Suppressor macrophage treated with lipopolysaccharide for 1 hour (primary cell): ENCODE measurements at regions not wholly inside any gene's neighbourhood (a gene's known extent, or its start where the extent isn't known, plus 50 kb on each side); places are given as distances from the start of the nearest gene placed in this dataset.

ENCODE experiments used
- DNase-seq, 3 donors: peaks; one replicate each; pipeline ENCODE4 v3.0.0-alpha.2; 2020 to 2022

DNA sequence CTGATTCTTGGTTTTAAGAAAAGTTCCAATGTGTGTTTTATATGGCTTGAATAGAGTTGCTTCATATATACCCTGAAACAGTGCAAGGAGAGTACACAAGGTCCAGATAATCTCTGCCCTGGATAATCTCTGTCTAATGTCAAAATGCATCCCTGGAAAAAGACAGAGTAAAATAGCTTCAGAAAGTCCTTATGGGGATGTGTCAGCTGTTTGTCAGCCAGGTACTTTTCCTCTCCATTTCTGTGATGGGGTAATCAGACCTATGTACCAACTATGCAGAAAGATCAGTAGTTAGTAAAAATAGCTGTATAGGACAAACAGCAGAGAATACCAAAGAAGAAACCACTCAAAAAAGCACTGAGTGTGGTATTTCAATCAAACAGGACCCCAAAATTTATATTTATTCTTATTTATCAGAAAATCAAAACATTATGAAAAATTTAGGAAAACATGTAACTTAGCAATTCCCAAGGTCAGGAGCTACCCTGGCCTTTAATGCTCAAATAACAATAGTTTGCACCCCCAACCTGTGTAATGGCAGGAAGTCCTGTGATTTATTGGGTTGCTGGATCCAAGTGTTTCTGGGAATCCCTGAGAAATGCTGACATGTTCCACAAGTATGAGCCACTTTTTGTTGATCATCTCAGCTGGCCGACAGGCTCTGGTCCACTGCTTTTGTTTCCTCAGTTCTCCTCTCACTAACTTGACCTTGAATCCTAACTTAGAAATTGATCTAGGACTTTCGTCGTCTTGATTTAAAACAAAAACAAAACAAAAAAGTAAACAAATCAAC lies 69.6 kb downstream of the MDH1 start:
- DNase-seq, result no peak

DNA sequence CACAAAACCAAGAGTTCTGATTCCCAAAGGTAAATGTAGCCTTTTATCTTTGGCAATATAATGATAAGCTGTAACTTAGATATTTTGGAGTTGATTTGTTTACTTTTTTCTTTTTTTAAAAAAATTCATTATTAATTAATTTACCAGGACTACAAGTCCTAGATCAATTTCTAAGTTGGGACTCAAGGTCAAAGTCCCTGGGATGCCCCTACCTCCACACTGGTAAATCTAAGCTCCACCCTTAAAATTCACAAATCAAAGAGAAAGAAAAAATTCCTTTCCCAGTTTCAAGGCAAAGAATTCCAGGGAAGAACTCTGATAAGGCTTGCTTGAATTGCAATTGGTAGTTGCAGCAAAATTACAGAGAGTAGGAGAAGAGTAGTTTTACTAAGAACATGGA lies 71.3 kb downstream of the MDH1 start:
- DNase-seq, result no peak

DNA sequence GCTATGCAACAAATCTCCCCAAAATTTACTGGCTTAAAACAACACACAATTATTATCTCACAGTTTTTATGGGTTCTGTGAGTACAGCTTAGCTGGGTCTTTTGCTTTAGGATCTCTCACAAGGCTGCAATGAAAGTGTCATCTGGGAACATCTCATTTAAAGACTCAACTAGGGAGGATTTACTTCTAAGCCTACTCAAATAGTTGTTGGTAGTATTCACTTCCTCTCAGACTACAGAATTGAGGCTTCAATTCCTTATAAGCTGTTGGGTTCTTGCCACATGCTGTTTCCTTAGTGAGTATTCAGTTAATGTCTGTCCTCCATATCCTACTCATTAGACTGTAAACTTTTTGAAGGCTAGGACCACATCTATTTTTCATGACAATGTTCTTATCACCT lies 72.3 kb downstream of the MDH1 start:
- DNase-seq, result no peak

DNA sequence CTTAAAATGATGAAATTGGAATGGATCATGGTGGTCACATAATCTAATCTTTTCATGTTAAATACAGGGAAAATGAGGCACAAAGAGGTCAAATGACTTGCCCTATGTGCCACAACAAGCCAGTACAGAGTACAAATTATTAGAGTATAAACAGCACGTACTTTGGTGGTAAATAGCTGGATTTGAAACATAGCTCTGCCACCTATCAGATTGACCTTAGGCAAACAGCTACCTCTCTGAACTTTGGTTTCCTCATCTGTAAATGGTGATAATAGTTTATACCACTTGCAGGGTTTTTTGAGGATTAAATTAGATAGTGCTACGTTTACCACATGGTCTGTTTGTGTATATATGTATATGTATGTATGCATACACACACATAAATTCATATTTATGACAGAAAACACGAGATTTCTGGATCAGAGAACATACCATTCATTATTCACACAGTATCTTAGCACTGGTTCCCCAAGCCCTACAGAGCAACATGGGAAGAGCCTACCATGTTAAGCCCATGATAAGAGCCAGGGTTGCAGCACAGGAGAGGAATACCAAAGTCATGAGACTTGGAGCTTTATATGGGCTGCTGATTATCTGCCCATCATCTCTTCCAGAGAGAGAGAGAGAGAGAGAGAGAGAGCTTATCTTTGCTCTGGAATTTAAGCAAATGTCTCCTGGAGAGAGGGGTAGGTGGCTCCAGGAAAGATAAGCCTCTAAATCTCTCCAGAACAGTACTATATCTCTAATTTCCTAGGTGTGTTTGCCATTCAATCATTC lies 73.5 kb downstream of the MDH1 start:
- no peak for DNase-seq

DNA sequence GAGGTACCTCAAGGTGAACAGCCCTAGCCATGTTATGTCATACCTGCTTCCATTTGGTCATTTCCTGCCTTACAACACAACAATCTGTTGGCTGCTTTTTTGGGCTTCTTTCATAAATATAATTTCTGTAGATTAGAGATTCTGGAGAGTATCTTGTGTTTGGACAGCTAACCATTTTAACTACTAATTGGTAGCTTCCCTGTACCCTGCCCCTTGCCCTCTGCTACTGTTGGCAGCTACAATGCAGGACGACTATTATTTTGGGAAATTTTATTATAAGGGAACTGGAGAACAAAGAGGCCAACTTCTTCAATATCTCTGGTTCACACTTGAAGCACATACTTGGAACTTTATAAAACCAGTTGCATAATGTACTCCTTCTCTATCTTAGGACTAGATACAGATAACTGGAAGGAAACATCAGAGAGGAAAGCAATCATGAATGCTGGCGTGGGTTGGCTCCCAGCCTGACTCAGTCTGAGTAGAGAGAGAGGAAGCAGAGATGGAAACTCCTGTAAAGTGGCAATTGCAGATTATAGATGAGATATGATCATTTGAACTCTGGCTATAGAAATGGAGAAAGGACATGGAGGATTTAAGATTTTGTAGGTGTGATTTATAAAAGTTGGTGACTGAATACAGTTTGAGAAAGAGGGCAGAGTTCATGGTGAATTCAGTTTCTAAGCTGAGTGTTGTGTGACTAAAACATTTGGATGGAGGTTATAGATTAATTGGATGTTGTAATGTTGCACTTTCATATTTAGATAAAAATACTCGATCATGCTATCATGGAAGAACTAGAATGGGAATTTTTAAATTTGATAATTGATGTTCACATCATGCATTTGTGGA lies 74.5 kb downstream of the MDH1 start:
- peak; percentile 35 to 44 (median 38) for DNase-seq

DNA sequence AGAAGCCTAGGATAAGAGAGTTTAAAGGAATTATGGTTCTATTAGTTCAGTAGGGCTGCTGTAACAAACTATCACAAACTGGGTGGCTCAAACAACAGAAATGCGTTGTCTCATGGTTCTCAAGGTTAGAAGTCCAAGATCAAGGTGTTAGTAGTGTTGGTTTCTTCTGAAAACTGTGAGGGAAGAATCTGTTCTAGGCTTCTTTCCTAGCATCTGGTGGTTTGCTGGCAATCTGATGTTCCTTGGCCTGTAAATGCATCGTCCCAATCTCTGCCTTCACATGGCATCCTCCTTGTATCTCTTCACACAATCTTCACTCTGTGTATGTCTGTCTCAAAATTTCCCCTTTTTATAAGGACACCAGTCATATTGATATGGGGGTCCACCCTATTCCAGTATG lies 76.3 kb downstream of the MDH1 start:
- DNase-seq, result no peak

DNA sequence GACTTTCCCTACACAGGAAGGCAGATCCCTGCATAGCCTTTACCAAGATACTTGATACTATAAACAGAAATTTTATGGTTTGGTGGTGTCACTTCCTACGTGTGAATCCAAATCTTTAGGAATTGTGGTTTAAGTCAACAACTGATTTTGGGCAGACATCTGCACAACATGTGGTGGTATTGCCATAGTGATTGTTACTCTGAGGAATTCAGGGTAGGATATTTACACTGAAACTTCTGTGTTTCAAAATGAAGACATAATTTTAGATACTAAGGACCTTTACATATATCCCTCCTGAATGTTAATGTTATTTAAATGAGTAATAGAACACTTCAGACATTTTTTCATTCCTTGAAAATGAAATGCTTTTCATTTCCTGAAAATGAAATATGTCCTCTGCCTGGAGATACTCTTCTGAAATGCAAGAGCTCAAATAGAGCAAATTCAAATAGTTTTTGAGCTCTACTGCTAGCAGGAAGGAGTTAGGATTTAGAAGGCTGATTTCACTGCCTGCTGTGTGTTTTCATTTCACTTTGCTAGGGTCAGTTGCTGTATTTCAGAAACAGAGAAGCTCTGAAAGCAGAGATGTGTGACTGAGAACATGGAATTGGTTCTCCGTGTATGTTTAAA lies 77.2 kb downstream of the MDH1 start:
- no peak for DNase-seq

DNA sequence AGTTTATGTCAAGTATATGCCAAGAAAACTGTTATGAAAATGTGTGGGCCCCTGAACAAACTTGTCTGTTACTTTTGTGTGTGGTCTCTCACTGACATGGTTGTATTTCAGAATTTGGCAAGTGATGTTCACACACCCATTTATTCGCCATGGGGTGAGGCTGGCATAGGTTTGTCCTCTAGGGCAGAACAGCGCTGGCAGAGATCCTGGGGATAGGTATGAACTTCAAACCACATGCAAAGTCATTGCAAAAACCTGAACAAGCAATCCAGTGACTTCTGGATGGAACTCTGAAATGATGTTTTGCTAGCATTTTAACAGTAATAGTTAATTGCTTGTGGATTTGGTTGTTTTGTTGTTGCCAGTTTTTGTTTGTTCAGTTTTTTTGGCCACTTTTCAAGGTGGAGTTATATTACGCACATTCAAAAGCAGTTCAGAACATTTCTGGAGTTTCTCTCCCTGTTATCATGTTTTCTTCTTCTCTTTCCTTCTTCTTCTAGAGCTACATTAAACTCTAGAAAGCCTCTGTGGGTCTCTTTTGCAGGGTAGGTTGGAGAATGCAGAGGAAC lies 78.5 kb downstream of the MDH1 start:
- no peak for DNase-seq

DNA sequence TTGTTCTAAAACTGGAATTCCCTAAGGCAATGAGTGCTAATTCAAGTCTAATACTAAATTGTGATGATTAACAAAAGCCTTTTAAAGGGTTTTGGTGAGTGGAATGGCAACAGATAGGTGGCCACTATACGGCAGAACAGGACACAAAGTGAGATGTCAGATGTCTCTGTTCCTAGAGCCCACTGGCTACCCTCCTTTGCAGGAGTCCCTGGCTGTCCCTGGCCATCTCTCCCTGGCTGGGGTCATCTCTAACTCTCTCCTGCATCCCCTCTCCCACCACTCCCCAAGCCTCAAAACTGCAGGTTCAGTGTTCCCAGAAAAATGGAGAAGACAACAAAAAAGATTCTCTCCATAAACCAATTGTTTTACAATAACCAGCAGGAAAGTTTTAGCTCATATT lies 79.2 kb downstream of the MDH1 start:
- DNase-seq, result no peak

DNA sequence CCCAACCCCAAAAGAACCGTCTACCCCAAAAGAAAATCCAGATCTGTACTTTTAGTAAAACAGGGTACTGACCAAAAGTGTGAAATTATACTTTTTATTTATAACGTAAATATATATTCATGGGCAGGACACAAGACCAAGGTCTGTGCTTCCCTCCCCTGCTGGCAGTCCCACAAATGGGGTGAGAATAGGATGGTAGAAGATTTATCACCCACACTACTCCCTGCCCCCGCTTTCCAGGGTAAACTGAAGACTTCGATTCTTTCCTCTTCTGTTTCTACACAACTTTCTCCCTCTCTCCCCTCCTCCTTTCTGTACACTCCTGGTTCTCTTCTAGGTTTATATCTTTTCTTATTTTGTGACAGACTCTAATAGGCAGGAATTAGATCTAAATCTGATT lies 79.7 kb downstream of the MDH1 start:
- no peak for DNase-seq

DNA sequence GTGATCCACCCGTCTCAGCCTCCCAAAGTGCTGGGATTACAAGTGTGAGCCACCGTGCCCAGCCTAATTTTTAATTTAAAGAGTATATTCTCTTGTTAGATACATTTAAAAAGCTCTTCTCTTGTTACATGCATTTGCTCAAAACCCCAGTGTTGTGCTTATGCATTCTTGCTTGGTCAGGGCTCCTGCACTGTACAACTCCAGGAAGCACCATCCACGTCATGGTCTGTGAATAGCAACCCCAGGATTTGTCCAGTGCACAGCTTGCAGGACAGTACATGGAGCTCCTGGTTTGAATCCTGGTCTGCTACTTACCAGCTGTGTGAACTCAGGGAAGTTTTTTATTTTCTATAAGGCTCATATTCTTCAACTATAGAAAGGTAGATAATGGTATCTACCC lies 80.8 kb downstream of the MDH1 start:
- DNase-seq, result no peak

DNA sequence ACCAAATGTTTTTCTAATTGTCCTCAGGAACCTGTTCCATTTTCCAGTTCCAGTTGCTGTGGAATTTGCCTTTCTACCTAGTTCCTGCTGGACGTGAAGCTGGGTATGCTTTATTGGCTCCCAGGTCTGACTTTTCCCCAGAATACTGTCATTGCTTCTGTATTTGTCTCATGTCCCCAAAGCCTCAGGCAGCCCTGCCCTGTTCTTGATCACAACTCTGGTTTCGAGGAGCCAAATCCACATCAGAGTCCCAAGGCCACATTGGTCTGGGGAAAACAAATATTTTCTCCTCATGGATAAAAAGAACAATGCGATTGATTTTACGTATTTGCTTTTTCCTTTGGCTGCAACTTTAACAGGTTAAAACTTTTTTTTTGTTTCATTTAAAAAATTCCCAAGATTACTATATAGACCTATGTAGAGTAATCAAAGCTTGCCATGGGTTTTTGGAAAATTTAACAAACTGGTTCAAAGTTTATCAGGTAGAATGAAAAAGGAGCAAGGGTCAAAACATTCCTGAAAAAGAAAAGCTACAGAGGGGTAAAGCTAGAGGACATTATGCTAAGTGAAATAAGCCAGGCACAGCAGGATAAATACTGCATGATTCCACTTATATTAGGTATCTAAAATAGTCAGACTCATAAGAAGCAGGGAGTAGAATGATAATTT lies 85.2 kb downstream of the MDH1 start:
- DNase-seq, result no peak

DNA sequence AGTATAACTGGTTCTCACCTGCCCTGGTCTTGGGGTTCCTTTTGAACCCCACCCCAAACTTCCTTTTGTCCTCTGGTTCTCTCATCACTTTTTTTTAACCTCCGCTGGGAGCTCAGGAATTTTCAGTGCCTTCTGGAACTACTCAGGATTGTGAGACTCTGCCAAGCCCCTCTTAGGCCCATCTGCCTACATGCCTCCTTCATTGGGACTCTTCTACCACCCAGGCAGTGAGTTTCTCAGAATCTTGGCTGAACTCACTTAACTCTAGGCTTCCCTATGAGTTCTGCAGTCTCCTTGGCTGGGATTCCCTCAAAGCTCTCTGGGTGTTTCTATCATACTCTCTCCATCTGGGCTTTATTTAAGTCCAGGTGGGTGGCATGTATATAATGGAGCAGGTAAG lies 86.3 kb downstream of the MDH1 start:
- DNase-seq, result no peak

DNA sequence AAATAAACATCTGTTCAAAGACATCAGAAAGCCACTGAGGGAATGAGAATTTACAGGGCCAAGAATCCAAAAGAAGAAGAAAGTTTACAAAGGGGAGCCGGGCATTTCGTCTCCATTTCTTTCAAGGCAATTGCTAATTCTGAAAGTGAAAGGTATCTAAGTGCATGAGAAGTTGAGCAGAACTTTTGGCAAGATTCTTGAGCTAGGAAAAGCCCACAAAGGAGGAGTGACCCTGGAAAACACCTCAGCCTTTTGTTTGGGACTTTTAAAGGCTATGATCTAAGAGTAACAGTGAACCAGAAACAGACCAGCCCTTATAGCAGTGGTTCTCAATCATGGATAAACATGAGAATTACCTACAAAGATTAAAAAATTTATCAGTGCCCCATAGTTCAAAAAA lies 87.4 kb downstream of the MDH1 start:
- peak; percentile 21 to 35 (median 31) for DNase-seq

DNA sequence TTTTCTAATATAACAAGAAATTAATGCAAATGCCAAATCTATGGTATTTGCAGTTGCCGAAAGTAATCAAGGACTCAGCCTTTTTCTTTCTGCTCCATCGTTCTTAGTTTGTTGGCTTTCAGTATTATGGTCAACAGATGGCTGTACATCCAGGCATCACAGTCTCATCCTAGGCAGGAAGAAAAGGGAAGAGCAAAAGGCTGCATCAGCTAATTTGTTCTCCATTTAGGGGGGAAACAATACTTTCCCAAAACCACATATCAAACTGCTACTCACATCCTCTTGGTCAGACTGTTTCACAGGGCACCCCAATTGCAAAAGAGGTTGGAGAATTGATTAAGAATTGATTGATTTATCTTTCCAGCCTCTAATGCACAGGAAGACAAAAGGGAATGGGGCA lies 89.3 kb downstream of the MDH1 start:
- DNase-seq, result no peak

DNA sequence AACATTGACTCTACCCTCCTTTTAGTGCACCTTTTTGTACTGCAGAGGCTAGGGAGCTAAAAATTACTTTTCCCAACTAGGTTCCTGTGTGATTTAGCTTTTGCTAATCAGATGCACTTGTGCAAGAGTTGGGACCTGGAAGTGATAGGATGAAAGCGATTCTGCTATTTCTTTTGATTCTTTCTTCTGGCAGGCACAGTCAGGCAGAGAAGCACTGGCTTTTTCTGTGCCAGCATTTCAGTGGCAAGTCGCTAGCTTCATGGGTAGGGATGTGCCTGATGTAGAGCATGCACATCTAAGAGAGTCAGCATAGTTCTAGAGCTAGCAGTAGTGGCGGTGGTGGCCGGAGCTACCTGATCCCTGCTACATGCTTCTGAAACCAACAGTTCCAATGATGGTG lies 89.8 kb downstream of the MDH1 start:
- no peak for DNase-seq

DNA sequence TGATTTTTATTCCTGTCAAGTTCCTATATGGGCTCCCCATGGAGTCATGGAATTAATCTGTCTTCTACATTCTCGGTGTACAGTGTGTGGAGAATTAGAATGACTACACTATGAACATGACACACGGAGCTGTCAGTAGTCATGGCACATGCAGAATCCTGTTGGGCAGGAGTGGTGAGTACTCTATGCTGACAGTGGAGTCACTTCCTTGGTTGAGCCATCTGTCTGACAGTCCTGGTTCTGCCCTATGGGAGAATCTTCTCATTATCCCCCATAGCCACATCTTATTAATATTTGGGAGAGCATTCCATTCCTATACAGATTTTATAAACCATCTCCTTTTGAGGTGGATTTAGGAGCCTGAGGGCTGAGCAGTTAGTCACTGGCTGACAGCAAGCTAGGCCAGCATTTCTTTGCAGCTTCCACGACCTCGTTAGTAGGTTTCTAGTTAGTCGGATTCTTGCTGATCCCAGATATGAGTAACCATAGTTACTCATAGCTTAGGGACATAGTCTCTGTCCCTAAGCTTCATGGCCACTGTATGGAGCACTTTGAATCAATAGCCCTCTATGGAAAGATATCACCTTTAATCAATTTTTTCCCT lies 90.6 kb downstream of the MDH1 start:
- DNase-seq, result no peak

DNA sequence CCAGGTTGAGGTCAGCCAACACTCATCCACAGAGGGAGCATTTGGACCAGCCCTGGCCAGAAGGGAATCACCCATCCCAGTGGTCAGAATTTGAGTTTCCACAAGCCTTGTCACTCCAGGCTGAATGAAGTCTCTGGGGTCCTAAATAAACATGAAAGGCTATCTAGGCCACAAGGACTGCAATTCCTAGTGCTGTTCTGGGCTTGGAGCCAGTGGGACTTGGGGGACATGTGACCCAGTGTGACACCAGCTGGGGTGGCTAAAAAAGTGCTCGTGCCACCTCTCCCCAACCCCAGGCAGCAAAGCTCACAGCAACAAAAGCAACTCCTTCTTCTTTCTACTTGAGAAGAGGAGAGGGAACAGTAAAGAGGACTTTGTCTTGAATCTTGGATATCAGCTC lies 91.7 kb downstream of the MDH1 start:
- no peak for DNase-seq

DNA sequence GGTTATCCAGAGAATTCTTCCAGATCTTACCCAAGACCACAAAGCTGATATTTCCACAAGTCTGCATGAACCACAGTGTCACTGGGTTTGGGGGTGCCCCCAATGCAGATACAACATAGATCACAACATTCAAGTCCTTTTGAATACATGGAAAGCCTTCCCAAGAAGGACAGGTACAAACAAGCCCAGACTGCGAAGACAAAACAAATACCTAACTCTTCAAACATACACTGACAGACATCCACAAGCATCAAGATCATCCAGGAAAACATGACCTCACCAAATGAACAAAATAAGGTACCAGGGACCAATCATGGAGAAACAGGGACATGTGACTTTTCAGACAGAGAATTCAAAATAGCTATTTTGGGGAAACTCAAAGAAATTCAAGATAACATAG lies 93.1 kb downstream of the MDH1 start:
- DNase-seq, result no peak

DNA sequence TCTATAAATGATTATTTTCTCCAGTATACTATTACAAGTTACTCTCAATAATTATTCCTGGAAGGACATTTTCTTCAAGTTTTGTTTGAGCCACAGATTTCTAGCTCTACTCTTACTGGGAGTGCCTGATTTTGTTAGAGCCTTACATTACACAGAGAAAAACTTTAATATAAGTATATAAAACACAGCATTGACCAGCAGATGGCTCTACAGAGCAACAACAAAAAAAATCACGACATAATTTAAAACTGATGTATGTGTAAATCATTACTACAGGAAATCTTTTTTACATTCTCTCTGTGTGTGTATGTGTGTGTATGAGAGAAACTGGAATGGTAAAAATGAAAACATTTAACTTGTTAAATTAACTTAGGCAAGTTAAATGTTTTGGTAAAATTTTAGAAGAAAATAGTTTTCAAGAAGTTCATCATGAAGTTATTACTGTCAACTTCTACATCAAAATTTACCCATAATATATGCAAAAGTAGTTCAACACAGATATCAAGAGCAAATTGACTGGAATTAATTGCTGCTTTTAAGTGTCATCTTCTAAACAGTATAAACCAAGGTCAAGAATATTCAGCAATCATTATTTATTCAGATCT lies 103.3 kb downstream of the MDH1 start:
- peak; percentile 53 to 75 (median 74) for DNase-seq

DNA sequence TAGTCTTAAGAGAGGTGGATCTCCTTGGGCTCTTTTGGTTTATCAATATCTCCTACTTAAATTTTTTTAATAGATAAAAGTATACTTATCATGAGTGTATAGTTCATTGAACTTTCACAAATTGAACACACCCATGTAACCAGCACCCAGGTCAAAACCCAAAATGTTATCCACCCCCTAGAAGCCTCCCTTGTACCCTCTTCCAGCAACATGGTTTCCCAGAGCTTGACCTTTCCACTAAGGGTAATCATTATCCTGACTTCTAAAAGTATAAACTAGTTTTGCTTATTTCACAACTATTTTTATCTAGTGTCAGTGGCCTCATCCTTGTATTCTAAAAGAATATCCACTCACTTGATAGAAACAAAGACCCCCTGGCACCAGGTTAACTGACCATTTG lies 106.8 kb downstream of the MDH1 start:
- no peak for DNase-seq
